Endothelial cell of umbilical vein (primary cell): ENCODE measurements at regions not wholly inside any gene's neighbourhood (a gene's known extent, or its start where the extent isn't known, plus 50 kb on each side); places are given as distances from the start of the nearest gene placed in this dataset.

Experiments
- BruUV-seq: library from RNA; stranded (reverse); fragments of 400-500 nt; replicated peaks from 2 replicates; lab custom pipeline; 2021; lab: Mats Ljungman, UMichigan
- CTCF ChIA-PET: fragments of 300-600, 350-600 bp; sonication (Branson Sonifier 250); formaldehyde crosslinking; loops from one replicate; lab custom pipeline; 2021; ENCODE audit warnings: antibody characterized with exemption, inconsistent platforms; lab: Charles Lee
- POLR2A ChIA-PET: fragments of 300-600, 350-600 bp; sonication (Branson Sonifier 250); formaldehyde crosslinking; loops from one replicate; lab custom pipeline; 2021; ENCODE audit warnings: antibody characterized with exemption, inconsistent platforms; lab: Charles Lee
- DNase-seq: peaks from one replicate; pipeline ENCODE4 v3.0.0-alpha.2; 2011; ENCODE audit warnings: low read depth, low spot score
- FAIRE-seq: peaks from 2 replicates; lab custom pipeline; 2011; peaks lifted over from hg19 to GRCh38; lab: Jason Lieb, UNC
- H2AFZ ChIP-seq: 2 replicates; pipeline ENCODE4 v1.6.0; 2012; ENCODE audit warnings: low read depth, low read length, control low read depth, inconsistent platforms
- H3K27ac ChIP-seq: 2 replicates; pipeline ENCODE4 v1.5.1; 2011; ENCODE audit warnings: low read depth, mild to moderate bottlenecking, control low read depth, low read length, moderate library complexity; ENCODE audit not compliant: insufficient read depth
- H3K27me3 ChIP-seq, 2 experiments: 2 replicates each; pipeline versions ENCODE4 v1.6.0 to v1.6.1; 2011; ENCODE audit warnings: low read length in 2 of 2, mixed read lengths in 1 of 2; ENCODE audit not compliant: control insufficient read depth in 2 of 2, insufficient read depth in 2 of 2
- H3K36me3 ChIP-seq, 2 experiments: 2 replicates in 1 of 2; 3 replicates in 1 of 2; pipeline ENCODE4 v1.5.1; 2011; ENCODE audit warnings: low read length in 2 of 2, mild to moderate bottlenecking in 1 of 2, moderate library complexity in 1 of 2; ENCODE audit not compliant: control insufficient read depth in 2 of 2, insufficient read depth in 2 of 2; ENCODE audit errors: extremely low read depth in 1 of 2
- H3K4me1 ChIP-seq: 3 replicates; pipeline ENCODE4 v1.5.1; 2011; ENCODE audit warnings: mild to moderate bottlenecking, low read length; ENCODE audit not compliant: control insufficient read depth, insufficient read depth; ENCODE audit errors: extremely low read depth
- H3K4me2 ChIP-seq: 2 replicates; pipeline ENCODE4 v1.6.1; 2011; ENCODE audit warnings: low read length, control low read depth, mixed read lengths; ENCODE audit not compliant: insufficient read depth
- H3K4me3 ChIP-seq, 3 experiments: fragments of 200-600 bp in 1 of 3; sonication (generic), shearing (Covaris generic) in 1 of 3; replicated peaks in 1 of 3; 2 replicates each; pipeline ENCODE4 v1.5.1; 2011 to 2016; ENCODE audit warnings: control low read depth in 3 of 3, low read length in 3 of 3, mild to moderate bottlenecking in 2 of 3, inconsistent platforms in 1 of 3, low read depth in 1 of 3, moderate library complexity in 1 of 3; ENCODE audit not compliant: insufficient read depth in 1 of 3
- H3K79me2 ChIP-seq: 2 replicates; pipeline ENCODE4 v1.6.0; 2012; ENCODE audit warnings: low read length, inconsistent platforms; ENCODE audit not compliant: control insufficient read depth, insufficient read depth
- H3K9ac ChIP-seq: replicated peaks from 2 replicates; pipeline ENCODE3; 2011; ENCODE audit warnings: low read length, control low read depth; ENCODE audit not compliant: insufficient read depth; ENCODE audit errors: extremely low read depth
- H3K9me1 ChIP-seq: replicated peaks from 3 replicates; pipeline ENCODE4 v1.6.0; 2011; ENCODE audit warnings: mild to moderate bottlenecking, low read length; ENCODE audit not compliant: control insufficient read depth, insufficient read depth; ENCODE audit errors: extremely low read depth
- H3K9me3 ChIP-seq: replicated peaks from 2 replicates; pipeline ENCODE4 v1.5.1; 2012; ENCODE audit warnings: low read length, inconsistent platforms; ENCODE audit not compliant: control insufficient read depth, insufficient read depth
- H4K20me1 ChIP-seq: replicated peaks from 2 replicates; pipeline ENCODE3; 2011; ENCODE audit warnings: mild to moderate bottlenecking, low read length; ENCODE audit not compliant: control insufficient read depth, insufficient read depth; ENCODE audit errors: extremely low read depth
- CTCF ChIP-seq, 2 donors: IDR thresholded peaks; 1 replicate in 1 of 2; 2 replicates in 1 of 2; pipeline ENCODE4 v1.5.1; 2011; ENCODE audit warnings: low read length in 2 of 2, mild to moderate bottlenecking in 2 of 2, moderate library complexity in 2 of 2, control low read depth in 1 of 2, inconsistent platforms in 1 of 2, low read depth in 1 of 2; ENCODE audit not compliant: insufficient read depth in 1 of 2; ENCODE audit errors: extremely low read depth in 1 of 2
- EZH2 ChIP-seq: IDR thresholded peaks from 2 replicates; pipeline ENCODE4 v1.6.1; 2012; ENCODE audit warnings: borderline replicate concordance, low read depth, mild to moderate bottlenecking, moderate library complexity, low read length, inconsistent platforms; ENCODE audit not compliant: severe bottlenecking
- FOS ChIP-seq: IDR thresholded peaks from 2 replicates; pipeline ENCODE4 v1.6.1; 2011; ENCODE audit warnings: mild to moderate bottlenecking, low read length, moderate library complexity, borderline replicate concordance; ENCODE audit not compliant: insufficient read depth
- GATA2 ChIP-seq: IDR thresholded peaks from 2 replicates; pipeline ENCODE4 v1.7.0; 2011; ENCODE audit warnings: low read depth, mild to moderate bottlenecking, moderate library complexity, mixed read lengths, low read length; ENCODE audit not compliant: insufficient read length, insufficient read depth
- JUN ChIP-seq: IDR thresholded peaks from 2 replicates; pipeline ENCODE4 v1.6.1; 2011; ENCODE audit warnings: borderline replicate concordance, low read depth; ENCODE audit not compliant: insufficient read length, insufficient read depth
- MAX ChIP-seq: IDR thresholded peaks from 2 replicates; pipeline ENCODE4 v1.6.1; 2011; ENCODE audit not compliant: insufficient read depth, insufficient read length
- MYC ChIP-seq: IDR thresholded peaks from one replicate; pipeline ENCODE4 v1.6.1; 2011; ENCODE audit warnings: mild to moderate bottlenecking, low read depth, low read length
- POLR2A ChIP-seq: IDR thresholded peaks from 2 replicates; pipeline ENCODE4 v1.6.1; 2012; ENCODE audit warnings: low read depth, mild to moderate bottlenecking, control low read depth, low read length
- POLR2AphosphoS5 ChIP-seq: IDR thresholded peaks from 2 replicates; pipeline ENCODE4 v1.6.1; 2012; ENCODE audit warnings: low read depth, mild to moderate bottlenecking, control low read depth, low read length, moderate library complexity; ENCODE audit not compliant: insufficient read depth
- dilution Hi-C: fragments of 300-500 bp; cut with MboI; formaldehyde crosslinking; loops from one replicate; pipeline ENCODE4 v1.15.0; 2019; ENCODE audit warnings: low sequenced_read_pairs; ENCODE audit not compliant: extremely low pct_ligation_motif_present
- intact Hi-C: fragments of 100-400 bp; cut with micrococcal nuclease; formaldehyde crosslinking; loops from one replicate; pipeline ENCODE4 v1.10.0; 2022

GRCh38 chr20:19851861-19852260 lies 93.8 kb downstream of the RIN2 start:
- dilution Hi-C loops, result no loop called here
- POLR2A ChIA-PET, result no interaction called here
- H3K9me1 ChIP-seq, result no peaks in the 10 kb centered on the region
- peaks cover 16% of the 10 kb centered on the region for H3K4me1 ChIP-seq
- no peak overlapping the region for H3K9ac ChIP-seq
- H3K9me3 ChIP-seq, result no peaks in the 10 kb centered on the region
- no peaks in the 10 kb centered on the region for H3K79me2 ChIP-seq
- CTCF ChIA-PET, result interaction anchor here (1.2 kb wide), 1 partner anchor 12 kb away, joined by 3 read pairs; no protein-coding TSS in a partner anchor
- FAIRE-seq, result no peak
- no peak overlapping the region for H3K4me2 ChIP-seq
- no TSS peak for BruUV-seq
- TF ChIP-seq POLR2AphosphoS5, result no peak
- TF ChIP-seq CTCF (IDR thresholded peaks at IDR 0.05; ENCODE audit: extremely low read depth in 1 of 2, insufficient read depth in 1 of 2, low read depth in 1 of 2, low read length in 2 of 2), result no peak
- no peak for TF ChIP-seq EZH2
- no peak for TF ChIP-seq MYC
- TF ChIP-seq GATA2, result no peak
- TF ChIP-seq FOS, result no peak
- TF ChIP-seq POLR2A, result no peak
- no peak for TF ChIP-seq JUN
- TF ChIP-seq MAX, result no peak
- no peaks in the 10 kb centered on the region for H3K27me3 ChIP-seq
- no peak overlapping the region for H3K4me3 ChIP-seq
- no peak overlapping the region for H3K27ac ChIP-seq
- H2AFZ ChIP-seq, result no peak overlapping the region
- no peaks in the 10 kb centered on the region for H3K36me3 ChIP-seq
- intact Hi-C loops, result no loop called here
- no peak for DNase-seq
- H4K20me1 ChIP-seq, result no peaks in the 10 kb centered on the region
